IMR-90 (cell line): ENCODE measurements at regions not wholly inside any gene's neighbourhood (a gene's known extent, or its start where the extent isn't known, plus 50 kb on each side); places are given as distances from the start of the nearest gene placed in this dataset.

Experiments used
- ATAC-seq: fragments of 200-7000 bp; cut with Tn5 transposase; 2 replicates; pipeline ENCODE4 v1.9.1; 2020; ENCODE audit warnings: low read depth, mild to moderate bottlenecking, moderate library complexity
- BruUV-seq: library from RNA; stranded (reverse); fragments of 400-500 nt; replicated peaks from 2 replicates; lab custom pipeline; 2021; lab: Mats Ljungman, UMichigan
- CTCF ChIA-PET: fragments of 300-600 bp; formaldehyde crosslinking; extraction: SDS; loops from one replicate; lab custom pipeline; 2021; ENCODE audit warnings: antibody characterized with exemption; lab: Yijun Ruan, JAX
- POLR2A ChIA-PET: fragments of 300-600 bp; sonication (Branson Sonifier 250); formaldehyde crosslinking; loops from one replicate; lab custom pipeline; 2022; ENCODE audit warnings: antibody characterized with exemption; ENCODE audit not compliant: unreplicated experiment; lab: Charles Lee
- DNase-seq: peaks from one replicate; pipeline ENCODE4 v3.0.0; 2013
- H2AFZ ChIP-seq: replicated peaks from 2 replicates; pipeline ENCODE3; 2013; ENCODE audit warnings: low read length, mild to moderate bottlenecking; ENCODE audit not compliant: poor library complexity
- H2AK5ac ChIP-seq: 2 replicates; pipeline ENCODE4 v1.6.1; 2013; ENCODE audit warnings: low read depth, low read length, inconsistent platforms
- H2AK9ac ChIP-seq: replicated peaks from 2 replicates; pipeline ENCODE3; 2013; ENCODE audit warnings: mild to moderate bottlenecking, low read depth, low read length, moderate library complexity; ENCODE audit not compliant: poor library complexity
- H2BK120ac ChIP-seq: 2 replicates; pipeline ENCODE4 v1.6.1; 2013; ENCODE audit warnings: low read depth, low read length, inconsistent platforms
- H2BK15ac ChIP-seq: 3 replicates; pipeline ENCODE4 v1.6.1; 2013; ENCODE audit warnings: low read depth, low read length, inconsistent platforms
- H2BK20ac ChIP-seq: 2 replicates; pipeline ENCODE4 v1.6.1; 2013; ENCODE audit warnings: low read depth, mild to moderate bottlenecking, inconsistent platforms, low read length, moderate library complexity
- H2BK5ac ChIP-seq: 2 replicates; pipeline ENCODE4 v1.6.1; 2013; ENCODE audit warnings: mild to moderate bottlenecking, low read depth, low read length, inconsistent platforms; ENCODE audit not compliant: poor library complexity, severe bottlenecking
- H3K14ac ChIP-seq: replicated peaks from 2 replicates; pipeline ENCODE4 v1.6.1; 2013; ENCODE audit warnings: low read depth, low read length, inconsistent platforms
- H3K18ac ChIP-seq: 2 replicates; pipeline ENCODE4 v1.6.1; 2013; ENCODE audit warnings: low read depth, low read length, control low read depth
- H3K23ac ChIP-seq: 2 replicates; pipeline ENCODE4 v1.6.1; 2013; ENCODE audit warnings: low read depth, low read length, inconsistent platforms
- H3K27ac ChIP-seq: 2 replicates; pipeline ENCODE4 v1.5.1; 2013; ENCODE audit warnings: mild to moderate bottlenecking, control low read depth, low read length; ENCODE audit not compliant: insufficient read depth
- H3K27me3 ChIP-seq: 2 replicates; pipeline ENCODE4 v1.6.1; 2013; ENCODE audit warnings: low read length; ENCODE audit not compliant: control insufficient read depth, insufficient read depth
- H3K36me3 ChIP-seq: 2 replicates; pipeline ENCODE4 v1.6.1; 2013; ENCODE audit warnings: low read length, mixed read lengths; ENCODE audit not compliant: control insufficient read depth, insufficient read depth
- H3K4ac ChIP-seq: 2 replicates; pipeline ENCODE4 v1.6.1; 2013; ENCODE audit warnings: low read depth, low read length, inconsistent platforms
- H3K4me1 ChIP-seq: 2 replicates; pipeline ENCODE4 v1.6.1; 2013; ENCODE audit warnings: low read length, mixed read lengths; ENCODE audit not compliant: control insufficient read depth, insufficient read depth
- H3K4me2 ChIP-seq: 2 replicates; pipeline ENCODE4 v1.6.1; 2013; ENCODE audit warnings: low read depth, mild to moderate bottlenecking, control low read depth, low read length, moderate library complexity
- H3K4me3 ChIP-seq: 2 replicates; pipeline ENCODE4 v1.5.1; 2013; ENCODE audit warnings: low read depth, mild to moderate bottlenecking, control low read depth, low read length, moderate library complexity; ENCODE audit not compliant: insufficient read depth
- H3K56ac ChIP-seq: 2 replicates; pipeline ENCODE4 v1.6.1; 2013; ENCODE audit warnings: low read length, inconsistent platforms; ENCODE audit not compliant: insufficient read depth; ENCODE audit errors: extremely low read depth
- H3K79me1 ChIP-seq, 2 experiments: 2 replicates each; pipeline ENCODE4 v1.6.1; 2013; ENCODE audit warnings: low read length in 2 of 2, inconsistent platforms in 1 of 2, low read depth in 1 of 2
- H3K9ac ChIP-seq: 2 replicates; pipeline ENCODE4 v1.6.1; 2013; ENCODE audit warnings: low read depth, low read length, control low read depth
- H3K9me1 ChIP-seq: 2 replicates; pipeline ENCODE4 v1.6.1; 2013; ENCODE audit warnings: low read length, inconsistent platforms; ENCODE audit not compliant: insufficient read depth
- H3K9me3 ChIP-seq: 2 replicates; pipeline ENCODE4 v1.6.1; 2013; ENCODE audit warnings: low read length; ENCODE audit not compliant: control insufficient read depth, insufficient read depth
- H4K20me1 ChIP-seq: 2 replicates; pipeline ENCODE4 v1.6.1; 2013; ENCODE audit warnings: low read length, inconsistent platforms; ENCODE audit not compliant: insufficient read depth
- H4K5ac ChIP-seq: 2 replicates; pipeline ENCODE4 v1.6.1; 2013; ENCODE audit warnings: mild to moderate bottlenecking, low read depth, low read length, control low read depth
- H4K8ac ChIP-seq, 2 experiments: 2 replicates each; pipeline ENCODE4 v1.6.1; 2013; ENCODE audit warnings: low read depth in 2 of 2, low read length in 2 of 2, control low read depth in 1 of 2, inconsistent platforms in 1 of 2
- H4K91ac ChIP-seq: 2 replicates; pipeline ENCODE4 v1.6.1; 2013; ENCODE audit warnings: low read depth, low read length, inconsistent platforms; ENCODE audit not compliant: insufficient read depth
- MAZ ChIP-seq: IDR thresholded peaks from 2 replicates; pipeline ENCODE4 v1.6.1; 2012; ENCODE audit warnings: low read depth, mild to moderate bottlenecking, low read length, improper control_type of control experiment, moderate library complexity, borderline replicate concordance
- SMC3 ChIP-seq: fragments of 150-350 bp; IDR thresholded peaks from 2 replicates; pipeline ENCODE4 v1.6.1; 2016; ENCODE audit warnings: low read depth, mild to moderate bottlenecking, antibody characterized with exemption, low read length, moderate library complexity
- WGBS, 2 experiments: methylation state at CpG; one replicate each; pipeline versions ENCODE4 v1.1.5 to v1.1.7; 2013; ENCODE audit warnings: missing lambda C conversion rate in 2 of 2; ENCODE audit not compliant: insufficient read length in 1 of 2; ENCODE audit errors: extremely low coverage in 2 of 2; 5-methylcytosine and 5-hydroxymethylcytosine counted together
- dilution Hi-C: fragments of 300-500 bp; cut with HindIII; formaldehyde crosslinking; loops from one replicate; pipeline ENCODE4 v1.14.3; 2018; ENCODE audit warnings: low sequenced_read_pairs; ENCODE audit not compliant: unreplicated experiment
- in situ Hi-C: fragments of 300-500 bp; cut with MboI; formaldehyde crosslinking; loops from 3 replicates; pipeline ENCODE4 v1.14.3; 2019; ENCODE audit warnings: low sequenced_read_pairs, inconsistent platforms, mixed read lengths
- intact Hi-C: fragments of 100-400 bp; cut with micrococcal nuclease; formaldehyde crosslinking; loops from 2 replicates; pipeline ENCODE4 v1.10.0; 2022

- Histone ChIP-seq H3K9me1 (no peaks in the 10 kb centered on the region), H3K4ac (no peak overlapping the region; the same call in 1 of the 2 replicates), H3K4me3 (no peak overlapping the region), H3K27me3 (no peaks in the 10 kb centered on the region; the same call in 1 of the 2 replicates), H3K18ac (no peak overlapping the region), H2BK120ac (no peak overlapping the region), H4K8ac (no peak overlapping the region), H3K4me2 (no peak overlapping the region), H2AK9ac (no peak overlapping the region), H3K14ac (no peak overlapping the region), H3K79me1 (no peaks in the 10 kb centered on the region), H3K4me1 (peaks cover 9% of the 10 kb centered on the region), H4K20me1 (no peaks in the 10 kb centered on the region), H2BK5ac (no peak overlapping the region), H2BK15ac (no peak overlapping the region; the same call in 2 of the 3 replicates), H2AK5ac (no peak overlapping the region; the same call in 1 of the 2 replicates), H4K91ac (no peak overlapping the region), H2BK20ac (no peak overlapping the region), H2AFZ (no peak overlapping the region), H3K9ac (no peak overlapping the region), H3K56ac (no peak overlapping the region), H3K36me3 (no peaks in the 10 kb centered on the region), H3K27ac (no peak overlapping the region), H4K5ac (no peak overlapping the region), H3K23ac (no peak overlapping the region), H3K9me3 (no peaks in the 10 kb centered on the region)
- in situ Hi-C loops = no loop called here
- intact Hi-C loops = no loop called here
- dilution Hi-C loops = no loop called here
- no CpG with 5 or more reads among the region's 9 CpGs for WGBS, 2 experiments
- ChIA-PET POLR2A (no interaction called here), CTCF (no interaction called here)
- BruUV-seq = no TSS peak
- no peak for TF ChIP-seq MAZ
- no peak for TF ChIP-seq SMC3
- ATAC-seq (no peak), DNase-seq (no peak)
Observed at GRCh38 chr1:244230470-244230869, 179.4 kb downstream of the ZBTB18 start.
